GM21723 (cell line): ENCODE measurements at regions not wholly inside any gene's neighbourhood (a gene's known extent, or its start where the extent isn't known, plus 50 kb on each side); places are given as distances from the start of the nearest gene placed in this dataset.

Experiments
- ATAC-seq: cut with Tn5 transposase; IDR thresholded peaks from one replicate; pipeline ENCODE4 v1.9.1; 2021; ENCODE audit warnings: mild to moderate bottlenecking, moderate library complexity; ENCODE audit not compliant: unreplicated experiment

DNA sequence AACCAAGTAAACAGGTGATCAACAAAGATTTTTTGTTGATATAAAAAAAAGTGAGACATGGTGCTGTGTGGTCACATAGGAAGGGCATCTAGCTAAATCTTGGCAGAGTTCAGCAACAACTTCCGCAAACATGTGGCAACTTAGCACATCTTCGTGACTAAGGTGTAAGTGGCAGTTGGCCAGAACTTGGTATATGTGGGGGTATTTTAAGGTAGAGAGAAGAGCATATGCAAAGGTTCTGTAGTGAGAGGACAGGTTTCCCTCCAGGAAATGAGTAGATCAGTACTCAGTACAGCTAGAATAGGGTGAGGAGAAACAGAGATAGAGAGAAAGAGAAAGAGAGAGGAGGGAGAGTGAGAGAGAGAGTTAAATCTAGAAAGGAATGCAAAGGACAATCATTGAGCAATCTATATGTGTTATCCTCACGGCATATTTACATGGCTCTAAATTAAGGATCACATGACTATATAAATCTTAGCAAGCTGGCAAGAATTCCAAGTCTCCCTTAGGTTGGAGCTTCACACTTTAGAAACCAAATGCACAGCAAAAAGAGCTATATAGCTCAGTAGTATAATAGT, 227.7 kb upstream of the HMGA2 start:
- no peak for ATAC-seq

DNA sequence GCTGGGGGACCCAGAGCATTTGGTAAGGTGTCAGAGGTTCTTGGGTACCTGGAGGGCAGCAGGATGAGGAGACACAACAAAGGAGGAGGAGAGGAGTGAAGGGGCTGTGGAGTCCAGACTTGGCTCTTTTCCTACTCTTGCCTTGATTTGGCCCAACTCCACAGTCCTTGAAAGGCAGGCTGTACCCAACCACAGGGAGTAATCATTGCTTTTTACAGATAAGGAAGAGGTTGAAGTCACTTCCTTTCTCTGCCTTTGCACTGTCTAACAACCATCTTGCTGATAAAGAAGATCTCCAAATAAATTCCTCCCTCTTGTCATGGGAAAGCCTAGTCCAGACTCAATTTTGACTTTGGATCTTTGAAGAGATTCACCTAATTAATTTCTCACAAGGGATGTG, 226.8 kb upstream of the HMGA2 start:
- no peak for ATAC-seq

DNA sequence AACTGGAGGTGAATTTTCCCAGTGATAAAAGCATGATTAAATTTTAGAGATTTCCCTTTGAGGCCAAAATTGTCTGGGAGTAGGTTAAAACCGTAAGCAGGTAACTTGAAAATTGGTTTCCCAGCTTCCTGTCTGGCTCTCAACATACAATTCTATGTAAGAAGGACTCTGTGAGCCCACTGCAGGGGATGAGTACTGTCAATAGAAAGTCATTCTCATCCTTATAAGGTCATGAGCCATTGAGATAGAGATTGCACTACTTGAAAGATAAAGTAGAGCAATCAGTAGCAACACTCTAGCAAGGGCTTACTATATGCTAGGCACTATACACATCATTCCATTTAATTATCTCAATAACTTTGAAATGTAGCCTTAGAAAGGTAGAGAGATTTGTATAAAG, 225.6 kb upstream of the HMGA2 start:
- ATAC-seq, result no peak

DNA sequence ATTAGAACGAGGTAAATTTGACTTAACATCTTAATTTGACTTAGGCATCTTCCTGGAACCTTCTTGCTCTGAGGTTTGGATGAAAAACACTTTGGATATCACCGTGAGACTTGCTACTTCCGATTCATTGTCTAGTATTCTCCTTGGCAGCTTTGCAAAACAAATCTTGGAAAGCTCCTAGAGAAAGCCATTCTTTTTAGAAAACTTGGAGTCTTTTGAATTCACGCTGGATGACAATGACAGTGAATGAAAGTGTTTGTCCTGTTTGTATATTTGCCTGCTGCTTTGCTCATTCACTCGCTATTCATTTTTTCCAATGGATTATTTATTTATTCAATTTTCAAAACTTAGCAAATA, 222.1 kb upstream of the HMGA2 start:
- no peak for ATAC-seq

DNA sequence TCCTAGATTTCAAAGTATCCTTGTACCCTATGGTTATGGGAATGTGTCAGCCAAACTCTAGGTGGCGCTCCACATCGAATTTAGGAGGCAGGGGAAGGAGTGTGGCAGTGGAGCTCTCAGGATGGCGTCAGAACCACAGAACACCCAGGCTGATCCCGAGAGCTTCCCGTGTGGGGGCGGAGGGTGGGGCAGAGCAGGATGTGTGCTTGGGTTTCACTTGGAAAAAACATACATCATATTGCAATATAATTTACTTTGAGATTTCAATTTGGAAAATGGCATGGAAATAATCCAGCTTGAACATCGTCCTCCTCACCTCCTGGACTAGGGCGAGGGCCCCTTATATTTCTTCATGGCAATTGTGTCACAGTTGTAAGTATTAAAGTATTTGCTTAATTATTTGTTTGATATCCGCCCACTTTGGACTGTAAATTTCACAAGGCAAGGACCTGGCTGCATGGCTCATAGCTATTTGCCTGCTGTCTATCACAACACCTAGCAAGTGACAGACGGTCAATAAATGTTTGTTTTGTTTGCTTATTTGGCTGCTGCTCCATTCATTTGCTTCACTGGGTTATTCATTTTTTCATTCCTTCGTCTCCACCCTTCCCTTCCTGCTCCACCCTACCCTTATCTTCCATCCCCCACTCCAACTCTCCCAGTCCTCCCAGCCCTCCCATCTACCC, 221.5 kb upstream of the HMGA2 start:
- no peak for ATAC-seq

DNA sequence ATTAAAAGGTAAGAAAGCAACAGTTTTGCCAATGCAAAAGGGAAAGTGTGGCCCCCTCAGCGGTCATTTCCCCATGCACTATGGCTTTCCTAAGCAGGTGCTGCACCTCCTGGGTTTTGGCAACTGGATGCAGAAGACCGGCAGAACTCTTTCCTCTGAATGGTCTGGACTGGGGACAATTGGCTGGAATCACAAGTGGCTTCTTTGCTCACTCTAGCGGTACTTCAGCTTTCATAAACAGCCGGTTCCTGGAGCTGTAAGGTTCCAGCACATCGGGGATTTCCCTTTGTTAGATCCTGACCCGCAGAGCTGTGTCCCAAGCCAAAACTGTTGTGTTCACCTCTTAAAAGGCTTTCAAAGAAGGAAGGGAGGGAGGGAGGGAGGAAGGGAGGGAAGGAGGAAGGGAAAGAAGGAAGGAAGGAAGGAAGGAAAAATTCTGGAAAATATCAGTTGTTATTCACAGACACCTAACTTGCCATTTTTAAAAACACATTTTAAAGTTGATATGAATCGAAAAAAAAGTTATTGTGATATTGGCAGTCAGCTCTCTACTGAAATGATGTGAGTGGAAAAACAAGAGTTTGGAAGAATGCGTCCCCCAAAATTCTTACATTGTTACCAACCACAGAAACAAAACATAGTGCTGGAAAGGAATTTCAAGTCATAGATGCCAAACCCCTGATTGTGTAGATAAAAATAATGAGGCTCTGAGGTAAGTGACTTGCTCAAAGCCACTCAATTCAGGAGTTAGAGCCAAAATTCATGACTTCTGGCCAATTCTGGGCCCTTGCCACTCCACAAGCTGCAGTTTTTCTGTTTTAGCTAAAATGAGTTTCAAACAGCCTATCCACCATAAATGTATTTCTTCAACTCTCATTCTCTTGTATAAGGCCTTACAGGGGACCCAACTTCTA, 220.6 kb upstream of the HMGA2 start:
- ATAC-seq, result no peak

DNA sequence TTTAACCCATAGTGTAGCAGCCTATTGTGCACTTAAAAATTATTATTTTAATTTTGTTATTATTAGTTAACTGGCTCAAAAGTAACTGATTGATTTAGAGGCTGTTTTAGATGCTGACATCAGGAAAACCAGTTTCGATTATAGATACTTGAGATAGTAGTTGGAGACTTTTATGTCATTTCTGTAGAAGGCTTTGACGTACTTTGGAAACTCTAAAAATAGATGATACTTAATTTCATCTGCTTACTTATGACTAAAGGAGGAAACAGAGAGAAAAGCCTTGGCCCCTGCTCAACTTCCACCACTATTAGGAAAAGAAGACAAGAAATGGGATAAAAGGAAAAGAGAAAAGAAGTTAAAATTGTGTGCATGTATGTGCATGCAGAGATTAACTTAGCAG, 219.3 kb upstream of the HMGA2 start:
- ATAC-seq, result no peak

DNA sequence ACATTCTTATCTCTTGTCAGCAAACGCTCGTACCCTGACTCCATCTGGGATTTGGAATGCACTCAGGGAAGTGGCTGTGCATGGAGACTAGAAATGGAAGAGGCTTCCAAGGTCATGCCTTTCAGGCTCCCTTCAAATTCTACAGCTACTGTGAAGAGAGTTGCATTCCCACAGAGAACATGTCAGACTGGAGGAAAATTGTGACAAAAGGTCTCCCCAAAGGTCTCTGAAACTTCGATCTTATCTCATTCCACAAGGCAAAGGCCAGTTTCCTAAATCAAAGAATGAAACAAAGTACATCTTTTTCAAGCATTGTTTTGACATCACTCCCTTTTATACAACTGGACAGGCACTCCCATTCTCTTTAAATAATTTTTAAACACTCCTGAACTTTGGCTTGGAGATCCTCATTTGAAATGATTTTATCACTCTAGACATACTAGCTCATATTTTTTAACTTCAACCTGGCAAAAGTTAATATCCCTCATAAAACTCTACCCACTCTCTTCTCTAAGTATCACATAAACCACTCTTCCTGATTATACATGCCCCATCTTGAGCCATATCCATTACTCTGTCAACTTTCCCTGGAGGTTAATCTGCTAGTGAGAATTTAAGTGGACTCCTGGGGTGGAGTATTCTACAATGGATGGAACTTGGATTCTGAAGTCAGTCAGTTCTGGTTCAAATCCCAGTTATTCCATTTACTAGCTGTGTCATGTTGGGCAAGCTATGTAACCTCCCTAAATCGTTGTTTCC, 218.1 kb upstream of the HMGA2 start:
- no peak for ATAC-seq

DNA sequence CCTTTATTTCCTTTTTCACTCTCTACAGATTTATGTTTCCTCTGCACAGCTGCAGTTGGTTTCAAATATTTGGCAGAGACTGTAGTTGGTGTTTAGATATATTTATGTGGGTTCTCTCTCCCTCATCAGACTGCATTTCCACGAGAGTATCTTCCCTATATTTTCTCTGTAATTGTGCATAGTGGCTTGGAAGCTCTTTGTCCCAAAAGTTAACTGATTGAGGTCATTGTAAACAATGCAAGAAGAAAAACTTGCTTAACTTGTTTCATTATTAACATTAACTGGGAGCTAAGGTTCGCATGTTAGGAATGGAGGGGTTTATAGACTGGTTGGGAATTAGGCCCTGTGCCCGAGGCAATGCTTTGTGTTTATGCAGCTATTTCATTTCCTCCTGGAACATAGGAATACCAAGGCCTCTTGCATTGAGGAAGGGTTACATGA, 216.9 kb upstream of the HMGA2 start:
- ATAC-seq, result no peak

DNA sequence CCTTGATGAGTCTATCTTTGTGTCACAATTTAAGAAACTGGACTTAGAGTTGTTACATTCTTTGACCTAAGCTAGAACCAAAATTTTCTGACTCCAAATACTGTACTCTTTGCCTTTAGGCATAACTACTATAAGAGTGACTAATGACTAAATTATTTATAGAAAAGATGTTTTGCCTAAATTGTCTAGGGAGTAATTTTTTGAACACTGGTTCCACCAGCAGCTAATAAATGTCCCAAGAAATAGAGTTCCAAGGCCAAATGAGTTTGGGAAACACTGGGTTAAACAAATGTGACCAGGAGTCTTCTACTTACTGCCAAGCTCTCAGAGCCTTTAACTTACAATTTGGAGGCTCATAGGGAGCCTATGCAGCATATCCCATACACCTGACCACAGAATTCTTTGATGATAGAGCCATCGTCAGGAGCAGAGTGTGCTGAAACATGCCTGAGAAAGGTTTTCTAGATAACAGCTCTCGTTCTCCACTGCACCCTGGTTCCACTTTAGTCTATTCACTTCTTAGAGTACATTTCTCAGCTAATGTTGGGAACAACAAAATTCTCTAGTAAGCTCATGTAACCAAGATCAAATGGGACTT, 215.9 kb upstream of the HMGA2 start:
- ATAC-seq, result no peak

DNA sequence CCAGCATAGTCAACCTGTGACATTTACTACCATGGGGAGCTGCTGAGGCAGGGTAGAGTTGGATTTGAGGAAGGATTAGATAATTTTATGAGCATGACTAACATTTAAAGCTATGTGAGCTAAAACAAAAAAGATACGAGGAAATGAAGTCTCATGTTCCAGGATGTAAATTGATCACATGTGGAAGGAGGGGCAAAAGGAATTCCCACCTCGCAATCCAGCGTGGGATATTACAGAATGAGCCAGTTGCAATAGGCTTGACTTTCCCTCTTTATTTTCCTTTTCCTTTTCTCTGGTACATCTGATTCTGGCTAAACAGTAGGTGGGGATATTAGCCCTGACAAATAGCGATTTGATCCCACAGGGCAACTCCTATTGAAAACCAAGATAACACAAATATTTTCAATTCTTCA, 214.9 kb upstream of the HMGA2 start:
- ATAC-seq, result no peak

DNA sequence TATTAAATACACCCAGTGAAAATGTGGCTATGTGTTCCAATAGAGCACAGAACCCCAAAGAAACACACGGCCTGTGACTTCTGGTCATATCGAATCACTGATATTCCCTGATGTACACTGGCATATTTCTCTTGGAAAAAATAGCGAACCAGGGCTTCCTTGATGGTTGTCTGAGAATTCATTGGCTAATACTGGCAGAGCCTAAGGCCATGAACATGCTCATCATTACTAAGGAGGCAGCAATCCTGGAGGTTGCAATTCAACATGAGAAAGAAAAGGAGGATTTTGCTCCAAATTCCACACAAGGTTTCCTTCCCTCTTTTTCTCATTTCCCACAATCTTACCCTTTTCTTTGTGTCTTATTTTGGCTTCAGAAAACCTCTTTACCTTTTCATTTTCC, 212.9 kb upstream of the HMGA2 start:
- no peak for ATAC-seq

DNA sequence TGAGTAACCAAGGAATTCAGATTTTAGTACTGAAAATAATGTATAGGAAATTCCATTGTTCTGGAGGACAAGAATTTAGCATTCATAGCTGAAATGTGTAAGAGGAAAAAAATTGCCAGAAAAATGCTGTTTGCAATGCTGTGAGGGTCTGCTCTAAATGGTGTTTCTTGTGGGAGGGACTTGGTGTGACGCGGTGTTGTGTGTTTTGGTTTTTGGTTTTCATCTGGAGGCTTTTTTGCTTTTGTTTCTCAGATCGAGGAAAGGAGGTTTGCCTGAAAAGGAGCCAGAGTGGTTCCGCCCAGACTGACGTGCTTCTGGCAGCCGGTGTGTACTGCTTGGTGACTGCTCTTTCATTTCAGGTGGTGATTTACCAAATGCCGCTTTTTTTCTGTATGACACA, 211.8 kb upstream of the HMGA2 start:
- no peak for ATAC-seq

DNA sequence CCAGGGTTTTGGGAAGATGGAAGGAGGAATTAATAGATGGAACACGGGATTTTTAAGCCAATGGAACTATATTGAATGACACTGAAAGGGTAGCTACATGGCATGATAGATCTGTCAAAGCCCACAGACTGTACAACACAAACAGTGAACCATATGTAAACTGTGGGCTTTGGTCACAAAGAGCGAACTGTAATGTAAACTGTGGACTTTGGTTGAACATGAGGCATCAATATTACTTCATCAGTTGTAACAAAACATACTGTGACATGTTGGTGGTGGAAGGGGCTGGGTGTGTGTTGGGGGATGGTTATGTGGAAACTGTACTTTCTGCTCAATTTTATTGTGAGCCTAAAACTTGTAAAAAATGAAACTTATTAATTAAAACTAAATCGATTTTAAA, 210.6 kb upstream of the HMGA2 start:
- ATAC-seq, result no peak

DNA sequence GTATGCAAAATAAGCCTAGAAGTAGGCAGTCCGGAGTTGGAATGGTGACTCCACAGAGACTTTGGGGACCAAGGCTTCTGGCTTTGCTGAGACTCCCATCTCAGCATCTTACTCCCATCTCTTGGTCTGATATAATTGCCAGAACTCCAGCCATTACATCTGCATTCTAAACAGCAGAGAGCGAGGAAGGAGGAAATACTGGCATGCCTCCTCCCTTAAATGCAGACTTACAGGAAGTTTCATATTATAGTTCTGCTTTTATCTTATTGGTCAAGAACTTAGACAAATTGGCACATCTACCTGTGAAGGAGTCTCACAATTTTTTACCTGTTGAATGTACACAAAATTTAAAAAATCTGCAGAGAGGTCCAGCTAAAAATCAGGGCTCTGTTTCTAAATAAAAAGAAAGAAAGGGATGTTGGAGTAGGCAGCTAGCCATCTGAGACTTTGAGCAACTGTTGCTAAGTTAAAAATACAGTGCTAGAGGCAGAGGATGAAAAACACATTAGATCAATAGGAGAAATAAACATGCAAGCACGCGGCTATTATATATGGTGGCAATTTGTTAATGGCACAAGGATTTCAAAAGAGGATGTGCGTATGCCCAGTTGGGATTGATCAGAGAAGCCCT, 209.9 kb upstream of the HMGA2 start:
- no peak for ATAC-seq

DNA sequence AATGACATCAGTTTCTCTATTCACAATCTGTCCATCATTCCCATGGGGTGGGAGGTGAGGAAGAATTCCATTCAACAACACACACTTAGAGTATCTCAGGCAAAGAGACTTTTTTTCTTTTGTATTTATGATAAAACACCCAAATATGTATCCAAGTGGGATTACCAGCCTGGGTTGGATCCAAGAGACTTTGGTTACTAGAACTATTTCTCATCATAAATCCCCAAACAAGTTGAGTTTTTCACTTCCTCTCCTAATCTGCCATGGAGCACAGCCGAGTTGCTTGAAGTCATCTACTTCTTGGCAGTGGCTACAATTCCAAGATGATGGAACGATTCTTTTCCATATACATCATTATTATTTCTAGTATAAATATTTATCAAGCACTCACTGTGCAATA, 209.2 kb upstream of the HMGA2 start:
- no peak for ATAC-seq

DNA sequence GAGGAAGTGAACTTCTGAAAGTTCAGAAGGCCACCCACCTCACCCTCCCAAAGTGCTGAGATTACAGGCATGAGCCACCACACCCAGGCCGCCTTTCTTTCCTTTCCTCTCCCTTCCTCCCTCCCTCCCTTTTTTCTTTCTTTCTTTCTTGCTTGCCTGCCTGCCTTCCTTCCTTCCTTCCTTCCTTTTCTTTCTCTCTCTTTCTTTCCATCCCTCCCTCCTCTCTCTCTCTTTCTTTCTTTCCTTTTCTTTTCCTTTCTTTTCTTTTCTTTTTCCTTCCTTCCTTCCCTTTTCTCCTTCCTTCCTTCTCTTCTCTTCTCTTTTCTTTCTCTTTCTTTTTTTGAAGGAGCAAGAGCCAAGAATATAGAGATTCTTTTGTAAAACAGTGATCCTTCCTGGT, 208.3 kb upstream of the HMGA2 start:
- ATAC-seq, result no peak

DNA sequence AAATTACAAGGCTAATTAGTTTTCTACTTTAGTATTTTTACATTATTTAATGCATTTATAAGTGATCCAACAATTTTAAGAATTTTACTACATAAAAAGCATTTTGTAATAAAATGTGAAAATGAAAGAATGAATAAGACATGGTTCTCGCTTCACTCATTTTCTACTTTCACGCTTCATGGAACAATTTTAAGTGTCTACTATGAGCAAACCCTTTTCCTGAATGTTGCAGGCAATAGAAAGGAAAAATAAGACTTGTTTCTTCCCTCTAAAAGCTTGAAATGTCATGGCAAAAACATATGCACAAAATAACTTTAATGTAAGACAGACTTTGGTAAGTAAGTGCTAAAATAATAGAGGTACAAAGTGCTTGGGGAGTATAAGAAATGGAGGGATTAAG, 205.7 kb upstream of the HMGA2 start:
- ATAC-seq, result no peak

DNA sequence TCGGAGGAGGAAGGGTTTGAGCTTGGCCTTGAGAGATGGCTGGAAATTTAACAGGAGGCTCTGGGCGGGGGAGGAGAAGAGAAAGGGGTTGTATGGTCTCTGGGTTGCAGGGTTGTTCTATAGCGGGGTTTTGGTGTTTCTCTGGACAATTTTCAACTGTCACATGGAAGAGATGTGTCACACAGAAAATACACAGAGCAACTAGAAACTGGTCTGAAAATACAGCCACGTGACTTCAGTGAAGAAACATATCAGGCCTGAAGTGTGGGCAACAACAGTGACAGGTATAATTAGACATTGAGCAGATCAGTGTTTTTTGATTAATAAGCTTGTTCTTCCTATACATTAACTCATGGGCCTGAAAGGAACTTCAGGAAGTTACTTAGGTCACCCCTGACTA, 205.3 kb upstream of the HMGA2 start:
- ATAC-seq, result no peak

DNA sequence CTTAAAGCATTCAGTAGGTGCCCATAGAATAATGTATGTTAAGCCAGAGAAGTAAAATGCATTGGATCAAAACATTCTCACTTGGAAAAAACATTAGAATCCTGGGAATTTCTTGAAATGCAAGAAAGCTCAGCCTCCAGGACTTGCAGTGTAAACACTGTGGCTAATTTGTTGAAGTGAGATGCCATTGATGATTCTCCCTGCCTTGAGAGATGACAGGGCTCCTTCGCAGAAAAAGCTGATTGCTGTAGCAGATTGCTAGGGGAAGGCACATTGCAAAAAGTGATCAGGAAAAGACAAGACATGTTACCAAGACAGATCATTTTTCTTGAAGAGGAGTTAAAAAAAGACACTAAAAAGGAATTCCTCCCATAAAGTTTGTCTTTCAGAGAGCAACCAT, 204.2 kb upstream of the HMGA2 start:
- no peak for ATAC-seq

DNA sequence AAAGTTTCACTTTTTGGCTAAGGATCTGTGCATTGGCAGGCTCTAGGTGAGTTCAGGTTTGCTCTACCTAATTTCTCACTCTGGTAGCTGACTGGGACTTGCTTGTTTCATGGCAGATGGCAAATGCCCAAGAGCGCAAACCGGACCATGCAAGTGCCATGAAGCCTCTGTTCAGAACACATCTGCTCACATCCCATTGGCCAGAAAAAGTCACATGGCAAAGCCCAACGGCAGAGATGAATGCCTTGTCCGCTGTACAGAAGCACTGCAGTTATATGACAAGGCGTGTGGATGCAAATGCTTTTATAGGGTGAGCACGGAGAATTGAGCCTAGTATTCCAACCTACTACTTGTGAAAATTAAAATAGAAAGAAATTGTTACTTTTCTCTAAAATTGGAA, 202.2 kb upstream of the HMGA2 start:
- no peak for ATAC-seq
